ENCODE measurements at regions not wholly inside any gene's neighbourhood (a gene's known extent, or its start where the extent isn't known, plus 50 kb on each side); places are given as distances from the start of the nearest gene placed in this dataset.

DNA sequence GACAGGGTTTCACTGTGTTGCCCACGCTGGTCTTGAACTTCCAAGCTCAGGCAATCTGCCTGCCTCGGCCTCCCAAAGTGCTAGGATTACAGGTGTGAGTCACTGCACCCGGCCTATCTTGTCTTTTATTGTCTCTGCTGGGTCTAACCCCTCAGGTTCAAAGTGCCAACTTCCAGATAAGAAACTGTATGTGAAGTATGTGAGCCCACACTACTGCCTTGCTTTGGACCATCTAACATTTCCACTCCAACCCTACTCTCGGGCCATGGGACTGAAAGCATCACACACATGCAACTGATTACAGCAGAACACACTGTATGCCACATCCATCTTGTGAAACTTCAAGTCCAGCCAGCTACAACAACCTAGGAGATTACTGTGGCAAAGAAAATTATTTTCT is 256.1 kb upstream of the VEPH1 start:
- no peak overlapping the region for H3K27ac ChIP-seq
- H3K27me3 ChIP-seq: no peaks in the 10 kb centered on the region
- TF ChIP-seq, protein P1, sequence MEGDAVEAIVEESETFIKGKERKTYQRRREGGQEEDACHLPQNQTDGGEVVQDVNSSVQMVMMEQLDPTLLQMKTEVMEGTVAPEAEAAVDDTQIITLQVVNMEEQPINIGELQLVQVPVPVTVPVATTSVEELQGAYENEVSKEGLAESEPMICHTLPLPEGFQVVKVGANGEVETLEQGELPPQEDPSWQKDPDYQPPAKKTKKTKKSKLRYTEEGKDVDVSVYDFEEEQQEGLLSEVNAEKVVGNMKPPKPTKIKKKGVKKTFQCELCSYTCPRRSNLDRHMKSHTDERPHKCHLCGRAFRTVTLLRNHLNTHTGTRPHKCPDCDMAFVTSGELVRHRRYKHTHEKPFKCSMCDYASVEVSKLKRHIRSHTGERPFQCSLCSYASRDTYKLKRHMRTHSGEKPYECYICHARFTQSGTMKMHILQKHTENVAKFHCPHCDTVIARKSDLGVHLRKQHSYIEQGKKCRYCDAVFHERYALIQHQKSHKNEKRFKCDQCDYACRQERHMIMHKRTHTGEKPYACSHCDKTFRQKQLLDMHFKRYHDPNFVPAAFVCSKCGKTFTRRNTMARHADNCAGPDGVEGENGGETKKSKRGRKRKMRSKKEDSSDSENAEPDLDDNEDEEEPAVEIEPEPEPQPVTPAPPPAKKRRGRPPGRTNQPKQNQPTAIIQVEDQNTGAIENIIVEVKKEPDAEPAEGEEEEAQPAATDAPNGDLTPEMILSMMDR (IDR thresholded peaks at IDR 0.05): no peak
- TF ChIP-seq POLR2A (IDR thresholded peaks at IDR 0.05): no peak
- H3K4me1 ChIP-seq: no peaks in the 10 kb centered on the region
- H3K36me3 ChIP-seq: no peaks in the 10 kb centered on the region
- DNase-seq: no peak
- H3K4me3 ChIP-seq: no peak overlapping the region
- H3K9me3 ChIP-seq: no peaks in the 10 kb centered on the region

DNA sequence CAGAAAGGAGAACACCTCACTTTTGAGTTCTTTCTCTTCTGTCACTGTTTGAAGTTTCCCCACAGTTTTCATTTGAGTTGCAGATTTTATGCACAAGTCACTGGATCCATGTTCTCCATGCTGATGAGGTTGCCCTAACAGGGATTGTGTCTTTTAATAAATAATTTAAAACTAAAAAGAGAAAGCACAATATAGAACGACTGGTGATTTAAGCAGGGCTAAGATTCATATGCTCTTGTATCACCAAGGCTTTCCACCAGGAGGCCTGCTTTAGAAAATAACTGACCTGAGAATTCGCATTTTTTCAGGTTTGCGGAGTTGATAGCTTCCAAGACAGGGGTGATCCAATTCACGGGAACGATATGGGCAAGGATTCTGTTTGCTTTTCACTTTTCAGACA is 252.0 kb upstream of the VEPH1 start:
- H3K9me3 ChIP-seq: no peaks in the 10 kb centered on the region
- no peaks in the 10 kb centered on the region for H3K4me1 ChIP-seq
- H3K4me3 ChIP-seq: no peak overlapping the region
- H3K27me3 ChIP-seq: no peaks in the 10 kb centered on the region
- H3K27ac ChIP-seq: no peak overlapping the region
- DNase-seq: no peak
- H3K36me3 ChIP-seq: no peaks in the 10 kb centered on the region
- TF ChIP-seq POLR2A (IDR thresholded peaks at IDR 0.05): no peak
- TF ChIP-seq, protein P1 (IDR thresholded peaks at IDR 0.05): no peak

DNA sequence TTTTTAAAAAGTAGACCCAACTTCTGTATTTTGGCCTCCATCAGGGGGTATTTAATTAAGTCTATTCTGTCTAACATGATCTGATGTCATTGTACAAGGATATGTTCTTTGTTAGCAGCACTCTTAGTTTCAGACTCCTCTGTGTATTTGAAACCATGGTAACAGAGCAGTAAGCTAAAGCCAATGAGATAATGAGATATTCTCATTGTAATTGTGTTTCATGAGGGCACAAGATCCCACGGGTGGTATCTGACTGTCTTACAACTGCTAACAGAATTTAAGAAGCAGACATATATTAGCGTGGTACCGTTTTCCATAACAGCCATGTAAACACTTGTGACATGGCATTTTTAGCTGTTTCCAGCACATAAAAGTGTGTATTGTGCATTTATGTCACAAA is 251.2 kb upstream of the VEPH1 start:
- Histone ChIP-seq H3K27me3 (no peaks in the 10 kb centered on the region), H3K4me3 (no peak overlapping the region), H3K36me3 (no peaks in the 10 kb centered on the region), H3K9me3 (no peaks in the 10 kb centered on the region), H3K27ac (no peak overlapping the region), H3K4me1 (no peaks in the 10 kb centered on the region)
- TF ChIP-seq, protein P1 (IDR thresholded peaks at IDR 0.05): no peak
- TF ChIP-seq POLR2A (IDR thresholded peaks at IDR 0.05): no peak
- no peak for DNase-seq

DNA sequence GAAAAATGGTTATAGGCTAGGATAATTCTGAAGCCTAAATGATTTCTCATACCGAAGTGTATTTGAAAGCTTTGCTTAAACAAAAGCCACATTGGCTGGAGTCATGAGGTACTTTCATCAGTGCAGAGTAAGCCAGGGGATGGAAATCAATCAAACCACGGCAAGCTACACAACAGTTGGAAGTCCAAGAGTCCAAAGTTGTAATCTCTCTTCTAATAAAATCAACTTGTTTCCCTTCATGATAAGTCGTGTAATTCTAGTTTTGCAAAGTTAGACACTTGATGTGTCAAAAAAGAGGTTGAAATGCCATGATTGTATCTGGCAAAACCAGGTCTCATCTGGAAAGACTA is 250.5 kb upstream of the VEPH1 start:
- H3K9me3 ChIP-seq: no peaks in the 10 kb centered on the region
- DNase-seq: no peak
- H3K4me1 ChIP-seq: no peaks in the 10 kb centered on the region
- H3K27ac ChIP-seq: no peak overlapping the region
- TF ChIP-seq POLR2A (IDR thresholded peaks at IDR 0.05): no peak
- no peaks in the 10 kb centered on the region for H3K36me3 ChIP-seq
- H3K27me3 ChIP-seq: no peaks in the 10 kb centered on the region
- H3K4me3 ChIP-seq: no peak overlapping the region

DNA sequence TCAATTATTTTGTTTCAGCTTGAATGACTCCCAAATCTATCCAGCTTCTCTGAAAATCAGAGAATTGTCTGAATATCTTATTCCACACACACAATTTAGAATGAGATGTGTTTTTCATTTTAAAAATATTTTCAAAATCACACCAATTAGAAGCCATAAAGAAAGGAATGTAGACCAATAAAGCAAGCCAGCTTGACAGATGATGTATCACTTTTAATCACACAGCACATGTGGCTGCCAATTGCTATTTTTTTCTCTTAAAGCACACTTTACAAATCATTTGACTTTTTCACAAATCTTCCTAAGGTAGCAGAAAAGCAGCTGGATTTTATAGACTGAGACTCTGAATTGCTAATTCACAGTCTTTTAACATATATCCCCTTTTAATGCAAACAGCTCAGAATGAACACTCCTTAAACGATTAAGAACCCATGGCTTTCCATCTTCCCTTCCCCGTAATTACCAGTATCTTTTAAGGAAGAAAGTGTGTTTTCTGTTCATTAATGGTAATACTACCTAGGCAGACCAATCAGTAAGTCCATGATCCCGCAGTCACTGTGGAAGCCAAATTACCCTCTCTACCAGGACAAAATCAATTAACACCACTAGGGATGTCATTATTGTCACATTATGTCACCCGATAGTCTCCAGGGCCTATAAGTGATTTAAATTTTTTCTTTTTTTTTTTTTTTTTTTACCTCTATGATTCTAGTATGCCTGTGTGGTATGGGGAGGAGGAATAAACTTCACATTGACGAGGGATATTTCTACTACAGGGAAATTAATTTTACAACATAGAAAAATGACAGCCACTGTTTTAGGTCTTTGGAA is 250.0 kb upstream of the VEPH1 start:
- H3K4me3 ChIP-seq: no peak overlapping the region
- no peak for TF ChIP-seq POLR2A (IDR thresholded peaks at IDR 0.05)
- TF ChIP-seq, protein P1 (IDR thresholded peaks at IDR 0.05): no peak
- no peak overlapping the region for H3K27ac ChIP-seq
- DNase-seq: no peak
- H3K9me3 ChIP-seq: no peaks in the 10 kb centered on the region
- no peaks in the 10 kb centered on the region for H3K27me3 ChIP-seq
- H3K4me1 ChIP-seq: no peaks in the 10 kb centered on the region
- no peaks in the 10 kb centered on the region for H3K36me3 ChIP-seq

DNA sequence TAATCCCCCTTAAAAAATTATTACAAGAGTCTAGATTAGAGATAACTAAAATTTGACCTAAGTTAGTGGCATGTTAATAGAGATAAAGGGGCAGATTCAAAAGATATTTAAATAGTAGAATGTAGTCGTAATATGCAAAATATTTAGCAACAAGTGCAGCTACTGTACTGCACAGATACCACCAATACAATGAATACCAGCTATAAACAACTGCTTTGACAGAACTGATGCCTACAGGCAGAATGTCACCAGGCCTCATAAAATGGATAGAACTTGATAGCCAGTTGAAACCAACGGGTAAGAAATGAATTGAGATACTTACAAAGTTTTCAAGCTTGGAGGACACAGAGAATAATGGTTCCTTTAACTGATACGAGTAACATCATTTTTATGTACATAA is 249.3 kb upstream of the VEPH1 start:
- Histone ChIP-seq H3K4me3 (no peak overlapping the region), H3K36me3 (no peaks in the 10 kb centered on the region), H3K4me1 (no peaks in the 10 kb centered on the region), H3K27me3 (no peaks in the 10 kb centered on the region), H3K9me3 (no peaks in the 10 kb centered on the region), H3K27ac (no peak overlapping the region)
- DNase-seq: no peak
- TF ChIP-seq, protein P1 (IDR thresholded peaks at IDR 0.05): no peak
- TF ChIP-seq POLR2A (IDR thresholded peaks at IDR 0.05): no peak

Data from Peyer's patch (tissue), 4 donors.